Astrocyte (in vitro differentiated cells and primary cell): ENCODE measurements at regions not wholly inside any gene's neighbourhood (a gene's known extent, or its start where the extent isn't known, plus 50 kb on each side); places are given as distances from the start of the nearest gene placed in this dataset.

Source experiments
- DNase-seq: peaks from one replicate; pipeline ENCODE4 v3.0.0-alpha.2; 2010; ENCODE audit warnings: low read depth
- FAIRE-seq: peaks from 2 replicates; lab custom pipeline; 2011; peaks lifted over from hg19 to GRCh38; lab: Jason Lieb, UNC
- H2AFZ ChIP-seq: 2 replicates; pipeline ENCODE4 v1.6.0; 2012; ENCODE audit warnings: low read depth, low read length, inconsistent platforms
- H3K27ac ChIP-seq: 2 replicates; pipeline ENCODE4 v1.5.1; 2011; ENCODE audit warnings: low read depth, low read length, inconsistent platforms
- H3K27me3 ChIP-seq: 2 replicates; pipeline ENCODE4 v1.6.0; 2011; ENCODE audit warnings: low read length, inconsistent platforms; ENCODE audit not compliant: insufficient read depth
- H3K36me3 ChIP-seq: 2 replicates; pipeline ENCODE4 v1.5.1; 2011; ENCODE audit warnings: low read length, inconsistent platforms; ENCODE audit not compliant: insufficient read depth
- H3K4me1 ChIP-seq: 2 replicates; pipeline ENCODE4 v1.5.1; 2011; ENCODE audit warnings: low read length, inconsistent platforms; ENCODE audit not compliant: insufficient read depth
- H3K4me2 ChIP-seq: 2 replicates; pipeline ENCODE4 v1.6.0; 2012; ENCODE audit warnings: low read length, inconsistent platforms
- H3K4me3 ChIP-seq: 2 replicates; pipeline ENCODE4 v1.5.1; 2011; ENCODE audit warnings: low read depth, mild to moderate bottlenecking, low read length, inconsistent platforms; ENCODE audit not compliant: insufficient read depth
- H3K79me2 ChIP-seq: 2 replicates; pipeline ENCODE4 v1.6.0; 2012; ENCODE audit warnings: mild to moderate bottlenecking, low read length, inconsistent platforms; ENCODE audit not compliant: insufficient read depth
- H3K9ac ChIP-seq: 2 replicates; pipeline ENCODE4 v1.6.0; 2012; ENCODE audit warnings: mild to moderate bottlenecking, low read length, inconsistent platforms
- H3K9me3 ChIP-seq: 2 replicates; pipeline ENCODE4 v1.5.1; 2012; ENCODE audit warnings: low read depth, mild to moderate bottlenecking, low read length, inconsistent platforms; ENCODE audit not compliant: insufficient read depth
- H4K20me1 ChIP-seq: 2 replicates; pipeline ENCODE4 v1.6.0; 2012; ENCODE audit warnings: low read length, inconsistent platforms; ENCODE audit not compliant: insufficient read depth
- H3K27ac Mint-ChIP-seq: one replicate; pipeline ENCODE4 v1.8.0; 2021; ENCODE audit warnings: mild to moderate bottlenecking, mixed read lengths; ENCODE audit not compliant: unreplicated experiment
- H3K27me3 Mint-ChIP-seq: one replicate; pipeline ENCODE4 v1.8.0; 2021; ENCODE audit warnings: low read depth, mixed read lengths; ENCODE audit not compliant: unreplicated experiment
- H3K36me3 Mint-ChIP-seq: one replicate; pipeline ENCODE4 v1.8.0; 2021; ENCODE audit warnings: low read depth, mixed read lengths; ENCODE audit not compliant: unreplicated experiment
- H3K4me1 Mint-ChIP-seq: one replicate; pipeline ENCODE4 v1.8.0; 2021; ENCODE audit warnings: low read depth, mixed read lengths; ENCODE audit not compliant: unreplicated experiment
- H3K4me3 Mint-ChIP-seq: one replicate; pipeline ENCODE4 v1.8.0; 2021; ENCODE audit warnings: mild to moderate bottlenecking, moderate library complexity, mixed read lengths; ENCODE audit not compliant: unreplicated experiment
- H3K9me3 Mint-ChIP-seq: one replicate; pipeline ENCODE4 v1.8.0; 2021; ENCODE audit warnings: mild to moderate bottlenecking, mixed read lengths; ENCODE audit not compliant: unreplicated experiment
- CTCF ChIP-seq: IDR thresholded peaks from 2 replicates; pipeline ENCODE4 v1.5.1; 2011; ENCODE audit warnings: low read depth, mild to moderate bottlenecking, inconsistent platforms, low read length, moderate library complexity; ENCODE audit not compliant: insufficient read depth
- EZH2 ChIP-seq: IDR thresholded peaks from 2 replicates; pipeline ENCODE4 v1.6.1; 2012; ENCODE audit warnings: mild to moderate bottlenecking, low read length, inconsistent platforms; ENCODE audit not compliant: insufficient read depth

GRCh38 chr3:20811631-20812030 is 625.6 kb upstream of the SGO1 start:
- Histone ChIP-seq H3K4me1 (no peaks in the 10 kb centered on the region), H3K79me2 (no peaks in the 10 kb centered on the region), H3K27ac (no peak overlapping the region), H4K20me1 (no peaks in the 10 kb centered on the region), H2AFZ (no peak overlapping the region), H3K9me3 (no peaks in the 10 kb centered on the region), H3K4me2 (no peak overlapping the region), H3K4me3 (no peak overlapping the region), H3K27me3 (no peaks in the 10 kb centered on the region), H3K9ac (no peak overlapping the region), H3K36me3 (no peaks in the 10 kb centered on the region)
- Mint-ChIP-seq H3K27me3 (no peaks in the 10 kb centered on the region), H3K27ac (no peak overlapping the region), H3K36me3 (no peaks in the 10 kb centered on the region), H3K4me3 (no peak overlapping the region), H3K4me1 (no peaks in the 10 kb centered on the region), H3K9me3 (no peaks in the 10 kb centered on the region)
- TF ChIP-seq CTCF (no peak), EZH2 (no peak)
- FAIRE-seq (peak; percentile 34), DNase-seq (no peak)

GRCh38 chr3:20811006-20811405 is 625.0 kb upstream of the SGO1 start:
- H3K9ac ChIP-seq, result no peak overlapping the region
- H3K79me2 ChIP-seq, result no peaks in the 10 kb centered on the region
- no peaks in the 10 kb centered on the region for H3K27me3 ChIP-seq
- Mint-ChIP-seq H3K4me1 (no peaks in the 10 kb centered on the region), H3K9me3 (no peaks in the 10 kb centered on the region), H3K27me3 (no peaks in the 10 kb centered on the region), H3K4me3 (no peak overlapping the region), H3K27ac (no peak overlapping the region), H3K36me3 (no peaks in the 10 kb centered on the region)
- H3K9me3 ChIP-seq, result no peaks in the 10 kb centered on the region
- H3K4me1 ChIP-seq, result no peaks in the 10 kb centered on the region
- FAIRE-seq (no peak), DNase-seq (no peak)
- H3K4me2 ChIP-seq, result no peak overlapping the region
- no peaks in the 10 kb centered on the region for H3K36me3 ChIP-seq
- H3K27ac ChIP-seq, result no peak overlapping the region
- no peak overlapping the region for H2AFZ ChIP-seq
- TF ChIP-seq EZH2 (no peak), CTCF (no peak)
- H4K20me1 ChIP-seq, result no peaks in the 10 kb centered on the region
- H3K4me3 ChIP-seq, result no peak overlapping the region

GRCh38 chr3:20810555-20810954 is 624.5 kb upstream of the SGO1 start:
- no peaks in the 10 kb centered on the region for H3K9me3 Mint-ChIP-seq
- FAIRE-seq, result no peak
- H3K36me3 Mint-ChIP-seq, result no peaks in the 10 kb centered on the region
- no peak overlapping the region for H2AFZ ChIP-seq
- H3K27me3 ChIP-seq, result no peaks in the 10 kb centered on the region
- TF ChIP-seq EZH2 (no peak), CTCF (no peak)
- H3K9ac ChIP-seq, result no peak overlapping the region
- H3K4me3 ChIP-seq, result no peak overlapping the region
- H3K4me1 Mint-ChIP-seq, result no peaks in the 10 kb centered on the region
- no peak overlapping the region for H3K4me2 ChIP-seq
- H3K79me2 ChIP-seq, result no peaks in the 10 kb centered on the region
- no peak for DNase-seq
- no peaks in the 10 kb centered on the region for H3K4me1 ChIP-seq
- no peaks in the 10 kb centered on the region for H4K20me1 ChIP-seq
- H3K4me3 Mint-ChIP-seq, result no peak overlapping the region
- H3K27ac ChIP-seq, result no peak overlapping the region
- no peaks in the 10 kb centered on the region for H3K27me3 Mint-ChIP-seq
- no peak overlapping the region for H3K27ac Mint-ChIP-seq
- no peaks in the 10 kb centered on the region for H3K9me3 ChIP-seq
- H3K36me3 ChIP-seq, result no peaks in the 10 kb centered on the region
